ENCODE measurements at regions not wholly inside any gene's neighbourhood (a gene's known extent, or its start where the extent isn't known, plus 50 kb on each side); places are given as distances from the start of the nearest gene placed in this dataset.

- H3K4me3 ChIP-seq (ENCODE audit: control insufficient read depth, low read depth, low read length), result no peak overlapping the region
- TF ChIP-seq, protein P1, sequence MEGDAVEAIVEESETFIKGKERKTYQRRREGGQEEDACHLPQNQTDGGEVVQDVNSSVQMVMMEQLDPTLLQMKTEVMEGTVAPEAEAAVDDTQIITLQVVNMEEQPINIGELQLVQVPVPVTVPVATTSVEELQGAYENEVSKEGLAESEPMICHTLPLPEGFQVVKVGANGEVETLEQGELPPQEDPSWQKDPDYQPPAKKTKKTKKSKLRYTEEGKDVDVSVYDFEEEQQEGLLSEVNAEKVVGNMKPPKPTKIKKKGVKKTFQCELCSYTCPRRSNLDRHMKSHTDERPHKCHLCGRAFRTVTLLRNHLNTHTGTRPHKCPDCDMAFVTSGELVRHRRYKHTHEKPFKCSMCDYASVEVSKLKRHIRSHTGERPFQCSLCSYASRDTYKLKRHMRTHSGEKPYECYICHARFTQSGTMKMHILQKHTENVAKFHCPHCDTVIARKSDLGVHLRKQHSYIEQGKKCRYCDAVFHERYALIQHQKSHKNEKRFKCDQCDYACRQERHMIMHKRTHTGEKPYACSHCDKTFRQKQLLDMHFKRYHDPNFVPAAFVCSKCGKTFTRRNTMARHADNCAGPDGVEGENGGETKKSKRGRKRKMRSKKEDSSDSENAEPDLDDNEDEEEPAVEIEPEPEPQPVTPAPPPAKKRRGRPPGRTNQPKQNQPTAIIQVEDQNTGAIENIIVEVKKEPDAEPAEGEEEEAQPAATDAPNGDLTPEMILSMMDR (conservative IDR thresholded peaks at IDR 0.05; ENCODE audit: control insufficient read depth, insufficient read depth, low read depth, low read length), result no peak
- DNase-seq (ENCODE audit: low read depth), result peak; percentile 50
Measured at GRCh38 chr7:80588591-80588990, 49.9 kb upstream of the CD36 start.
